ENCODE measurements at regions not wholly inside any gene's neighbourhood (a gene's known extent, or its start where the extent isn't known, plus 50 kb on each side); places are given as distances from the start of the nearest gene placed in this dataset.

DNA sequence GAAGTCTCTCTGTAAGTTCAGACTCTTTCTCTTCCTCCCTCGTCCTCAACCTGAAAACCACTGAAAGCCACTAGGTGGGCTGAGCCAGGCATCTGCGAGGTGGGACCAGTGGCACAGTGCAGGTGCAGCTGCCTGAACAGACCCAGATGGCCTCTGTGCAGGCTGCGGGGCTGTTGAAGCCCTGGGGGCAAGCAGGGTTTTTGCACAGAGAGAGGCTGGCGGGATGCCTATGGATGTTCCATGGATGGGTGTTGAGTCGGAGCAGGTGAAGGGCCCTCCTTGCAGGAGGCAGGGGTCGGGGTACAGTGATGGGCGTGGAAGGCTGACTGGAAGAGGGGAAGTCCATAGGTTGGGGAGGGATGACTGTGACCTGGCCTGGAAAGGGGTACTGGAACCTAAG, 350.2 kb upstream of the FAT1 start:
- TF ChIP-seq, protein P1, sequence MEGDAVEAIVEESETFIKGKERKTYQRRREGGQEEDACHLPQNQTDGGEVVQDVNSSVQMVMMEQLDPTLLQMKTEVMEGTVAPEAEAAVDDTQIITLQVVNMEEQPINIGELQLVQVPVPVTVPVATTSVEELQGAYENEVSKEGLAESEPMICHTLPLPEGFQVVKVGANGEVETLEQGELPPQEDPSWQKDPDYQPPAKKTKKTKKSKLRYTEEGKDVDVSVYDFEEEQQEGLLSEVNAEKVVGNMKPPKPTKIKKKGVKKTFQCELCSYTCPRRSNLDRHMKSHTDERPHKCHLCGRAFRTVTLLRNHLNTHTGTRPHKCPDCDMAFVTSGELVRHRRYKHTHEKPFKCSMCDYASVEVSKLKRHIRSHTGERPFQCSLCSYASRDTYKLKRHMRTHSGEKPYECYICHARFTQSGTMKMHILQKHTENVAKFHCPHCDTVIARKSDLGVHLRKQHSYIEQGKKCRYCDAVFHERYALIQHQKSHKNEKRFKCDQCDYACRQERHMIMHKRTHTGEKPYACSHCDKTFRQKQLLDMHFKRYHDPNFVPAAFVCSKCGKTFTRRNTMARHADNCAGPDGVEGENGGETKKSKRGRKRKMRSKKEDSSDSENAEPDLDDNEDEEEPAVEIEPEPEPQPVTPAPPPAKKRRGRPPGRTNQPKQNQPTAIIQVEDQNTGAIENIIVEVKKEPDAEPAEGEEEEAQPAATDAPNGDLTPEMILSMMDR (conservative IDR thresholded peaks at IDR 0.05; ENCODE audit: low read depth): no peak
- CTCF ChIA-PET: no interaction called here
- POLR2A ChIA-PET (ENCODE audit: low non-redundant PET): no interaction called here

DNA sequence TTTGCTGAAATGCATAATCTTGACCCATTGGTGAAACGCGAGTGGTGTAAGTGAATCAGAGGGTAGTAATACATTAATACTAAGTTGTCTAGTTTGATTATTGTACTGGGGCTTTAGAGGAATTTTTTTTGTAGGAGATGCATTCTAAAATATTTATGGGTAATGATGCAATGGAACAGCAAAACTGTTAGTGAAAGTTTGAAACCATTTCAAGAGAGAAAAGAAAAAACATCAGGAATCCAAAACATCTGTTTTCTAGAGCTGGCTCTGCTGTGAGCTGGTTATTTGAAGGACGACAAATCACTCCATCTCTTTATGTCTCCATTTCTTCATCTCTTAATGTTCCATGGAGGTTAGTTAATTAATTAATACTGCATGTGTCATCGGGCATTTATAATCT, 351.9 kb upstream of the FAT1 start:
- H3K27ac ChIP-seq: no peak overlapping the region
- CTCF ChIA-PET: no interaction called here
- POLR2A ChIA-PET (ENCODE audit: low non-redundant PET): no interaction called here
- TF ChIP-seq, protein P1 (conservative IDR thresholded peaks at IDR 0.05; ENCODE audit: low read depth): no peak
- DNase-seq (ENCODE audit: low spot score): no peak

More for the DNA sequence above, 350.2 kb upstream of the FAT1 start:
- DNase-seq (ENCODE audit: low spot score): no peak
- H3K27ac ChIP-seq: no peak overlapping the region

DNA sequence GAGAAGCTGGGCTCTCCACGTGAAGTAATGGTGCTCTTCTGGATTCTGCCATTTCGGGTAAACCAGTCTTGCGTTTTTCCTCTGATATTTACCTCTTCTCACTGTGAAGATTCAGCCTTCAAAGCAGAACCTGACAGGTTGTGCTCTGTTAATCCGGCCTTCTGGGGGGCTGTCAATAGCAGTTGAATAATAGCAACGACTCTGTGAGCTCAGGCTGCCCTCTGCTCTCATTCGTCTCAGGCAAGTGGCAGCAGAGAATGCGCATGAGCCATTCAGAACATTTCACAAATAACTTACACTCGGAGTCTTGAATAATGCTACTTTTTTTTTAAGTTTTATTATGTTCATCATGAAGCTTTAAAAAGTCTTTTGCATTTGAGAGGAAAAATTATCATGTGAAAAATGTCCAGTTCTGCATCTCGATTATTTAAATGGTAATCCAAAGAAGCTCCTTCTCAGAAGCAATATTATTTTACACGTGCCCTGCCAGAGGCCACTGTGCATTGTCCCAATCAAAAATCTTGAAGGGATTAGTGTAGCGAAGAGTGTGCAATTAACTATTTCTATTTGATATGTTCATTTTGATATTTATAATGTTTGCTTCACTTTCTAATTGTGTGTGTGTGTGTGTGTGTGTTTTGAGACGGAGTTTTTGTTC, 354.2 kb upstream of the FAT1 start:
- no peak overlapping the region for H3K27ac ChIP-seq
- CTCF ChIA-PET: no interaction called here
- TF ChIP-seq, protein P1 (conservative IDR thresholded peaks at IDR 0.05; ENCODE audit: low read depth): no peak
- POLR2A ChIA-PET (ENCODE audit: low non-redundant PET): no interaction called here
- DNase-seq (ENCODE audit: low spot score): no peak

DNA sequence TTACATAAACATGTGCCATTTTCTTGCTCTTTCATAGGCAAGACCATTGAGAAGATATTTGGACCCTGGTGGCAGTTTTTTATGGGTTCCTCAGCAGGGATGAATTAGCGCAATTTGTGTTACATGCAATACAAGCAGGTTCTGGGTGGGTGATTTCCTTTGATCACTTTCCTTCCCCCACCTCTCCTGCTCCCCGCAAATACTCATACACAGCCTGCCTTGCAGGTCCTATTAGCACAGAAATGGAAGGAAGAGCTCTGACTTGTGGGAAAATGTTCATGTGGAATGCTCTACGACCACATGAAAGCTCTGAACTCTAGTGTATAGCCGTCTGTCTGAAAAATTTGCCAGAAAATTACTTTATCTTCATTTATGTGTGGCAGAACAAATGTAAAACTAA, 361.0 kb upstream of the FAT1 start:
- H3K27ac ChIP-seq: no peak overlapping the region
- POLR2A ChIA-PET (ENCODE audit: low non-redundant PET): no interaction called here
- no peak for DNase-seq (ENCODE audit: low spot score)
- CTCF ChIA-PET: no interaction called here
- TF ChIP-seq, protein P1 (conservative IDR thresholded peaks at IDR 0.05; ENCODE audit: low read depth): no peak

DNA sequence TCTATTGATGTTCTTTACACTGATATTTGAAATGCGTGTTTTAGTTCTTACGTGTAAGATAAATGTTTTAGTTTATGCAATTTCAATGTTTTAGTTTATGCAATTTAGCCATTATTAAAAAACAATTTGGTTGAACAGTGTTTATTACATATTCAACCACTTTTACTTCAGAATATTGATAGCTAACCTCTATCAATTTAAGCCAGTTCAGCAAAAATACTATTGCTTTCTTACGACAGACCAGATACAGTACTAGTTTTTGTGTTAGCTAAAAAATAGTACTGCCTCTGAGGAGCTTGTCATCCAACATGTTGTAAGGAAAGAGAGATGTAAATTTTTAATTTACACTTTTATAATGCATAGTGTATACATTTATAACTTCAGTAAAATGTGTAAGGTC, 361.7 kb upstream of the FAT1 start:
- no peak overlapping the region for H3K27ac ChIP-seq
- TF ChIP-seq, protein P1 (conservative IDR thresholded peaks at IDR 0.05; ENCODE audit: low read depth): no peak
- DNase-seq (ENCODE audit: low spot score): no peak
- CTCF ChIA-PET: no interaction called here
- POLR2A ChIA-PET (ENCODE audit: low non-redundant PET): no interaction called here

DNA sequence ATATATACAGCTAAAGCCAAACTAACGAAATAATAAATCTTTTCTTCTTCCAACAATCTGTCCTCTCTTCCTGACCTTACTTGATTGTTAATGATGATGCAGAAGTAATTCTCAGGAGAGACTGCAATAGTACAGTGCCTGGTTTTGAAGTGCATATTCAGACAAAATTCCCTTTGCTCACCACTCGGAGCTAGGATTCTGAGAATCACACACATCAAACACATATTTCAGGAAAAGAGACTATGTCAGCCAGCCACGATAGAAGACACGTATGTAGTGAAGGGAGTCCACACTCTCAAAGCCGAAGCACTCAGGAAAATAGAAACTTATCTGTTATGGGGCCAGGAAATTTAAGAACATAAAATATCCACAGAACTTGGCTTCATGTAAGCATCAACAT, 362.5 kb upstream of the FAT1 start:
- DNase-seq (ENCODE audit: low spot score): no peak
- POLR2A ChIA-PET (ENCODE audit: low non-redundant PET): no interaction called here
- TF ChIP-seq, protein P1 (conservative IDR thresholded peaks at IDR 0.05; ENCODE audit: low read depth): no peak
- H3K27ac ChIP-seq: no peak overlapping the region
- CTCF ChIA-PET: no interaction called here

Measured in RWPE1 (cell line).